Cardiac fibroblast (primary cell): ENCODE measurements at regions not wholly inside any gene's neighbourhood (a gene's known extent, or its start where the extent isn't known, plus 50 kb on each side); places are given as distances from the start of the nearest gene placed in this dataset.

Source experiments
- DNase-seq, 2 donors: peaks; one replicate each; pipeline versions ENCODE4 v3.0.0 to v3.0.0-alpha.2; 2010; ENCODE audit warnings: low read depth in 2 of 2
- H3K4me3 ChIP-seq, 2 donors: replicated peaks in 1 of 2; 1 replicate in 1 of 2; 2 replicates in 1 of 2; pipeline ENCODE4 v1.5.1; 2011; ENCODE audit warnings: low read depth in 2 of 2, low read length in 2 of 2, mild to moderate bottlenecking in 2 of 2, moderate library complexity in 1 of 2
- CTCF ChIP-seq: IDR thresholded peaks from one replicate; pipeline ENCODE4 v1.5.1; 2011; ENCODE audit warnings: low read depth, mild to moderate bottlenecking, low read length, inconsistent platforms

GRCh38 chr12:82015623-82016347, 256.6 kb upstream of the PPFIA2 start:
- TF ChIP-seq CTCF, result no peak
- no peak for DNase-seq
- no peak overlapping the region for H3K4me3 ChIP-seq

- no peak for TF ChIP-seq CTCF
- H3K4me3 ChIP-seq, result no peak overlapping the region
- no peak for DNase-seq
Observed at GRCh38 chr12:82012176-82012575, 253.0 kb upstream of the PPFIA2 start.

- no peak overlapping the region for H3K4me3 ChIP-seq
- no peak for DNase-seq
- TF ChIP-seq CTCF, result no peak
Observed at GRCh38 chr12:82009524-82009923, 250.4 kb upstream of the PPFIA2 start.

GRCh38 chr12:82008251-82008650, 249.1 kb upstream of the PPFIA2 start:
- no peak for DNase-seq
- H3K4me3 ChIP-seq, result no peak overlapping the region
- TF ChIP-seq CTCF, result no peak

GRCh38 chr12:81998761-81999378, 239.7 kb upstream of the PPFIA2 start:
- peak; percentile 28 to 41 for DNase-seq
- no peak for TF ChIP-seq CTCF
- no peak overlapping the region for H3K4me3 ChIP-seq

GRCh38 chr12:81992461-81992860, 233.3 kb upstream of the PPFIA2 start:
- no peak overlapping the region for H3K4me3 ChIP-seq
- TF ChIP-seq CTCF, result no peak
- peak; percentile 1 to 2 for DNase-seq
